Stimulated activated CD4-positive, alpha-beta T cell treated with anti-CD3 and anti-CD28 coated beads, Interleukin-2, amount 100 ng/mL, for 24 hours (primary cell): ENCODE measurements at regions not wholly inside any gene's neighbourhood (a gene's known extent, or its start where the extent isn't known, plus 50 kb on each side); places are given as distances from the start of the nearest gene placed in this dataset.
"Not testable (repeated sequence)": the region's sequence is repeated elsewhere in the genome, so short reads cannot be mapped to it uniquely, and the experiment has no call there.

Experiments
- DNase-seq, 2 donors: peaks; one replicate each; pipeline ENCODE4 v3.0.0-alpha.2; 2020

GRCh38 chr10:15427843-15428414, 56.8 kb upstream of the FAM171A1 start:
- no peak for DNase-seq

GRCh38 chr10:15426558-15426957, 55.5 kb upstream of the FAM171A1 start:
- DNase-seq = no peak

GRCh38 chr10:15426115-15426514, 55.0 kb upstream of the FAM171A1 start:
- no peak for DNase-seq

- DNase-seq = not testable (repeated sequence)
These were observed 50.8 kb upstream of the FAM171A1 start for GRCh38 chr10:15421875-15422274.
